Esophagus squamous epithelium (tissue), 4 donors: ENCODE measurements at regions not wholly inside any gene's neighbourhood (a gene's known extent, or its start where the extent isn't known, plus 50 kb on each side); places are given as distances from the start of the nearest gene placed in this dataset.

ENCODE experiments used
- POLR2A ChIP-seq, 4 donors: fragments of 450-650 bp; IDR thresholded peaks; one replicate each; pipeline ENCODE4 v1.6.1; 2017; ENCODE audit warnings: antibody characterized with exemption in 4 of 4, mild to moderate bottlenecking in 4 of 4, moderate library complexity in 3 of 4
- TF ChIP-seq, protein P1 (sequence below), 6 experiments: fragments of 450-650 bp in 4 of 6; fragments of 200-600 bp in 2 of 6; sonication (generic) in 2 of 6; IDR thresholded peaks; one replicate each; pipeline ENCODE4 v1.5.1; 2016 to 2019; ENCODE audit warnings: antibody characterized with exemption in 6 of 6, mild to moderate bottlenecking in 4 of 6, moderate library complexity in 4 of 6

DNA sequence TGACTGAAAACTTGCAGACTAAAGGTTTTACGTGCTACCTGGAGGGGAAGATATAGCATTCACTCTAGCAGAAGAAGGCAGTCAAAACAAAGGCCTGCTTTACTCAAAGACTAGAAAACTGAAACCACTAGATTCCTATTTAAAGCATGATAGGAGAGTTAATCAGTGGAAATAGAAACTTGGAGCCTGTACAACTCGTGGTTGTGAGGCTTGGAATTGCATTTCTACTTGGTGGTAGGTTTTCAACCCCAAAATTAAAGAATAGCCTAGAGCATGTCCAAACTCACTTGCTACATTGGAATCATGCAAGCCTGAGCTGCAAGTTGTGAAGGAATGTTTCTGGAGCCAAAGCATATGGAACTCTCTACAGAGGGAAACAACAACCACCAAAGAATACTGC lies 1526.4 kb upstream of the NUDT12 start:
- no peak for TF ChIP-seq POLR2A (IDR thresholded peaks at IDR 0.05)
- TF ChIP-seq, protein P1, sequence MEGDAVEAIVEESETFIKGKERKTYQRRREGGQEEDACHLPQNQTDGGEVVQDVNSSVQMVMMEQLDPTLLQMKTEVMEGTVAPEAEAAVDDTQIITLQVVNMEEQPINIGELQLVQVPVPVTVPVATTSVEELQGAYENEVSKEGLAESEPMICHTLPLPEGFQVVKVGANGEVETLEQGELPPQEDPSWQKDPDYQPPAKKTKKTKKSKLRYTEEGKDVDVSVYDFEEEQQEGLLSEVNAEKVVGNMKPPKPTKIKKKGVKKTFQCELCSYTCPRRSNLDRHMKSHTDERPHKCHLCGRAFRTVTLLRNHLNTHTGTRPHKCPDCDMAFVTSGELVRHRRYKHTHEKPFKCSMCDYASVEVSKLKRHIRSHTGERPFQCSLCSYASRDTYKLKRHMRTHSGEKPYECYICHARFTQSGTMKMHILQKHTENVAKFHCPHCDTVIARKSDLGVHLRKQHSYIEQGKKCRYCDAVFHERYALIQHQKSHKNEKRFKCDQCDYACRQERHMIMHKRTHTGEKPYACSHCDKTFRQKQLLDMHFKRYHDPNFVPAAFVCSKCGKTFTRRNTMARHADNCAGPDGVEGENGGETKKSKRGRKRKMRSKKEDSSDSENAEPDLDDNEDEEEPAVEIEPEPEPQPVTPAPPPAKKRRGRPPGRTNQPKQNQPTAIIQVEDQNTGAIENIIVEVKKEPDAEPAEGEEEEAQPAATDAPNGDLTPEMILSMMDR (IDR thresholded peaks at IDR 0.05) = no peak
